MM.1S (cell line): ENCODE measurements at regions not wholly inside any gene's neighbourhood (a gene's known extent, or its start where the extent isn't known, plus 50 kb on each side); places are given as distances from the start of the nearest gene placed in this dataset.

Source experiments
- DNase-seq: peaks from one replicate; pipeline ENCODE4 v3.0.0-alpha.2; 2015
- H2AFZ ChIP-seq: fragments of 300-600 bp; sonication (generic); 2 replicates; pipeline ENCODE4 v1.6.0; 2016; ENCODE audit warnings: antibody characterized with exemption, low read length
- H3F3A ChIP-seq: fragments of 300-600 bp; sonication (generic); 2 replicates; pipeline ENCODE4 v1.6.1; 2016; ENCODE audit warnings: mild to moderate bottlenecking, antibody characterized with exemption, low read length, moderate library complexity, mixed read lengths; ENCODE audit not compliant: insufficient read depth
- H3K27ac ChIP-seq: fragments of 300-600 bp; sonication (generic); 2 replicates; pipeline ENCODE4 v1.5.1; 2016; ENCODE audit warnings: mild to moderate bottlenecking, low read length
- H3K27me3 ChIP-seq: fragments of 300-600 bp; sonication (generic); replicated peaks from 2 replicates; pipeline ENCODE4 v1.6.0; 2016; ENCODE audit warnings: low read length; ENCODE audit not compliant: insufficient read depth
- H3K36me3 ChIP-seq: fragments of 300-600 bp; sonication (generic); replicated peaks from 2 replicates; pipeline ENCODE4 v1.6.1; 2016; ENCODE audit warnings: mild to moderate bottlenecking, low read length, mixed read lengths; ENCODE audit not compliant: insufficient read depth
- H3K4me1 ChIP-seq: fragments of 300-600 bp; sonication (generic); 2 replicates; pipeline ENCODE4 v1.6.1; 2016; ENCODE audit warnings: low read length, mixed read lengths
- H3K4me2 ChIP-seq: fragments of 300-600 bp; sonication (generic); 2 replicates; pipeline ENCODE4 v1.6.0; 2016; ENCODE audit warnings: low read depth, low read length
- H3K4me3 ChIP-seq: fragments of 300-600 bp; sonication (generic); 2 replicates; pipeline ENCODE4 v1.5.1; 2016; ENCODE audit warnings: low read length, mixed read lengths
- H3K79me2 ChIP-seq: fragments of 300-600 bp; sonication (generic); 2 replicates; pipeline ENCODE4 v1.6.1; 2016; ENCODE audit warnings: mixed run types, low read length, mixed read lengths
- H3K9ac ChIP-seq: fragments of 300-600 bp; sonication (generic); 2 replicates; pipeline ENCODE4 v1.6.1; 2016; ENCODE audit warnings: low read length, mixed read lengths
- H3K9me2 ChIP-seq: fragments of 300-600 bp; sonication (generic); replicated peaks from 2 replicates; pipeline ENCODE4 v1.6.1; 2016; ENCODE audit warnings: mild to moderate bottlenecking, low read length, mixed read lengths; ENCODE audit not compliant: insufficient read depth
- H3K9me3 ChIP-seq: fragments of 300-600 bp; sonication (generic); replicated peaks from 2 replicates; pipeline ENCODE4 v1.6.1; 2016; ENCODE audit warnings: mild to moderate bottlenecking, low read length, mixed read lengths; ENCODE audit not compliant: insufficient read depth
- H4K20me1 ChIP-seq: fragments of 300-600 bp; sonication (generic); 2 replicates; pipeline ENCODE4 v1.6.1; 2016; ENCODE audit warnings: mild to moderate bottlenecking, low read length, moderate library complexity, mixed read lengths; ENCODE audit not compliant: insufficient read depth
- EZH2 ChIP-seq: fragments of 300-600 bp; sonication (generic); optimal IDR thresholded peaks from 2 replicates; pipeline ENCODE3; 2017; ENCODE audit warnings: low read depth, mild to moderate bottlenecking, antibody characterized with exemption, low read length, mixed read lengths
- EZH2phosphoT487 ChIP-seq: fragments of 300-600 bp; sonication (generic); IDR thresholded peaks from 2 replicates; pipeline ENCODE4 v1.6.1; 2018; ENCODE audit warnings: antibody characterized with exemption, low read length
- TF ChIP-seq, protein P1 (sequence below): fragments of 300-600 bp; sonication (generic); IDR thresholded peaks from 2 replicates; pipeline ENCODE4 v1.5.1; 2016; ENCODE audit warnings: antibody characterized with exemption, low read length, mixed read lengths

DNA sequence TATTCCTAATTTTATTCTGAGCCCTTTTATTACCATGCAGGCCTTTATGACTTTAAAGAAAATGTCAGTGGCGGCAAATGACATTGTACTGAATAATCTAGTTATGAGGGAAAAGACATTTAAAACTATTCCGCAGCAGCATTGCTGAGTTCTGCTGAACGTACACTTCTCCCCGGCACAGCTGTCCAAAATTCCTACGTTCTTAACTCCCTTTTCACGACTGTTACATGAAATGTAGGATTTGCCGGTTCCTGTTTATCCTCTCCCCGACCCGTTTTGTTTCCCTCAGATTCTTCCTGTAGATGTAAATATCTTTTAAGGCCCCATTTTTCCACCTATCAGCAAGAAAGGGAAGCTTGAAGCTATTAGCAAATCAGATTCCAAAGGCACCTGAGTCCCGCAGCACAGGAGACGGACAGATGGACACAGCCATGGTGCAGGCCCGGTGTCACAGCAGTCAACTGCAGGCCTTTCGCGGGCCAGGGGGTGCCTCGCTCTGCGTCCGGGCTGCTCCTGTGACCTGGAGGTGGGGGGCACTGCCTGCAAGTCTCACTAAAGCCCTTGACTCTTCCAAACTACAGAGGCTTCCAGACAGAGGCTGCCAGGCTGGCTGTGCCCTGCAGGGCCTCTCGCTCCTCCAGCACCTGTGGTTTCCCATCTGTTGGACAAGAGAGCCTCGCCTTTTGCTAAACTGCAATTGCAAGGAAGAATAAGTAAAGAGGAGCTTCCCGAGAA is 485.0 kb upstream of the MGMT start:
- Histone ChIP-seq H3K27me3 (no peaks in the 10 kb centered on the region), H3K36me3 (no peaks in the 10 kb centered on the region), H3K9me2 (no peaks in the 10 kb centered on the region), H3K4me3 (no peak overlapping the region), H3K79me2 (no peaks in the 10 kb centered on the region), H2AFZ (no peak overlapping the region), H4K20me1 (no peaks in the 10 kb centered on the region), H3K9ac (no peak overlapping the region), H3F3A (no peaks in the 10 kb centered on the region), H3K27ac (no peak overlapping the region), H3K4me1 (no peaks in the 10 kb centered on the region), H3K4me2 (no peak overlapping the region), H3K9me3 (no peaks in the 10 kb centered on the region; the same call in 1 of the 2 replicates)
- TF ChIP-seq EZH2 (no peak), EZH2phosphoT487 (no peak)
- TF ChIP-seq, protein P1, sequence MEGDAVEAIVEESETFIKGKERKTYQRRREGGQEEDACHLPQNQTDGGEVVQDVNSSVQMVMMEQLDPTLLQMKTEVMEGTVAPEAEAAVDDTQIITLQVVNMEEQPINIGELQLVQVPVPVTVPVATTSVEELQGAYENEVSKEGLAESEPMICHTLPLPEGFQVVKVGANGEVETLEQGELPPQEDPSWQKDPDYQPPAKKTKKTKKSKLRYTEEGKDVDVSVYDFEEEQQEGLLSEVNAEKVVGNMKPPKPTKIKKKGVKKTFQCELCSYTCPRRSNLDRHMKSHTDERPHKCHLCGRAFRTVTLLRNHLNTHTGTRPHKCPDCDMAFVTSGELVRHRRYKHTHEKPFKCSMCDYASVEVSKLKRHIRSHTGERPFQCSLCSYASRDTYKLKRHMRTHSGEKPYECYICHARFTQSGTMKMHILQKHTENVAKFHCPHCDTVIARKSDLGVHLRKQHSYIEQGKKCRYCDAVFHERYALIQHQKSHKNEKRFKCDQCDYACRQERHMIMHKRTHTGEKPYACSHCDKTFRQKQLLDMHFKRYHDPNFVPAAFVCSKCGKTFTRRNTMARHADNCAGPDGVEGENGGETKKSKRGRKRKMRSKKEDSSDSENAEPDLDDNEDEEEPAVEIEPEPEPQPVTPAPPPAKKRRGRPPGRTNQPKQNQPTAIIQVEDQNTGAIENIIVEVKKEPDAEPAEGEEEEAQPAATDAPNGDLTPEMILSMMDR: no peak
- DNase-seq: no peak

DNA sequence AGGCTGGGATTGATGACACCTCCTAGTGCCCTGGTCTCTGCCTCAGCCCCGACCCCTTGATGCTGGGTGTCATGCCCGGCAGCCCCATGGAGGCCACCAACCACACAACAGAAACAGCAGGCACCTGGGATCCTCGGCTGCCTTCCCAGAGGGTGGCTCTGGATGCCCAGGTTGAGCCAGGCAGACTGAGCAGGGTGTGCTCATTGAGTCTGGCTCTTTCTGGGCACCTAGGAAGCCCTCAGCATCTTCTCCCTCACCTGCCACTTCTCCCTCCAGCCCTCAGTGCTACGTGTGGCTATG is 484.5 kb upstream of the MGMT start:
- DNase-seq: no peak
- Histone ChIP-seq H3K27ac (no peak overlapping the region), H3K36me3 (no peaks in the 10 kb centered on the region), H2AFZ (no peak overlapping the region), H3K27me3 (no peaks in the 10 kb centered on the region), H3K9me2 (no peaks in the 10 kb centered on the region), H3K79me2 (no peaks in the 10 kb centered on the region), H4K20me1 (no peaks in the 10 kb centered on the region), H3K4me2 (no peak overlapping the region), H3K4me3 (no peak overlapping the region), H3K4me1 (no peaks in the 10 kb centered on the region), H3F3A (no peaks in the 10 kb centered on the region), H3K9me3 (no peaks in the 10 kb centered on the region; the same call in 1 of the 2 replicates), H3K9ac (no peak overlapping the region)
- no peak for TF ChIP-seq EZH2
- no peak for TF ChIP-seq EZH2phosphoT487
- TF ChIP-seq, protein P1: no peak

DNA sequence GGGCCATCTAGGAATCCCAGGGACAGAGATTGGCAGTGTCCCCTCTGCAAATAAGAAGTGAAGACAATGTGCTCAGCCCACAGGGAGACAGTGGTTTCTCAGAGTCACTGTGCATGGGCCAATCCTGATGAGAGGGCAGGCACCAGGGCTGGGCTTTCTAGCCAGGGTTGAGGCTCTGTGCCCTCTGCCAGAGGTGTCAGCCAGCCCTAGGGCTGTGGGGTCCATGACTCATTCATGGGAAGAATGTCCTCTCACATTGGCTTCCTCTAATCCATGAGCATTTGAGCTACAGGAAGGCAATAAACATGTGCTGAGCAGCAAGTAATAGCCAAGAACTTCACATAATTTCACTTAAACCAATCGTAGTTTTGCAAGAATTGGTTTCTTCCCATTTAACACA is 482.0 kb upstream of the MGMT start:
- no peaks in the 10 kb centered on the region for H3K36me3 ChIP-seq
- no peaks in the 10 kb centered on the region for H4K20me1 ChIP-seq
- H3K4me3 ChIP-seq: no peak overlapping the region
- H3F3A ChIP-seq: no peaks in the 10 kb centered on the region
- no peaks in the 10 kb centered on the region for H3K4me1 ChIP-seq
- no peak overlapping the region for H3K27ac ChIP-seq
- no peak overlapping the region for H2AFZ ChIP-seq
- no peak overlapping the region for H3K4me2 ChIP-seq
- TF ChIP-seq EZH2: no peak
- no peaks in the 10 kb centered on the region for H3K27me3 ChIP-seq
- DNase-seq: no peak
- no peaks in the 10 kb centered on the region; the same call in 1 of the 2 replicates for H3K9me3 ChIP-seq
- H3K9ac ChIP-seq: no peak overlapping the region
- no peaks in the 10 kb centered on the region for H3K9me2 ChIP-seq
- H3K79me2 ChIP-seq: no peaks in the 10 kb centered on the region

DNA sequence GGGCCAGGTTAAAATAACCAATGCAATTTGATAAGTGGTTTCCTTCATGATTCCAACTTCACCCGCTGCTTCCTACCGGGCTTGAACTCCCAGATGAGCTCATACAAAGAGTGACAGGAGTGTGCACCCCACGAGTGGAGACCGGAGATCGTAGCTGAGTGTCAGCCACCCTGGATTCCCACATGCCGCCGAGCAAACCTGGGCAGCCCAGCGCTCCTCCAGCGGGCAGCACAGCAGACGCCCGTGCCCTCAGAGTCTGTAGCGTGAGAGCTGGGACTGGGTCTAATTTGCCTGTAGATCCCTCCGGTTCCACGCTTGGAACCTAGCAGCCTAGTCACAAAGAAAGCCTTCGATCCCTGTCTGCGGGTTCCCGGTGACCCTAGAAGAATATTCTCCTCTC is 476.1 kb upstream of the MGMT start:
- no peaks in the 10 kb centered on the region for H3K27me3 ChIP-seq
- H3F3A ChIP-seq: no peaks in the 10 kb centered on the region
- no peaks in the 10 kb centered on the region for H3K9me2 ChIP-seq
- H4K20me1 ChIP-seq: no peaks in the 10 kb centered on the region
- no peak overlapping the region for H3K4me2 ChIP-seq
- H3K79me2 ChIP-seq: no peaks in the 10 kb centered on the region
- no peak overlapping the region for H3K27ac ChIP-seq
- H3K4me3 ChIP-seq: no peak overlapping the region
- DNase-seq: no peak
- no peaks in the 10 kb centered on the region for H3K36me3 ChIP-seq
- no peaks in the 10 kb centered on the region for H3K9me3 ChIP-seq
- TF ChIP-seq EZH2: no peak
- TF ChIP-seq EZH2phosphoT487: no peak
- TF ChIP-seq, protein P1: no peak
- no peak overlapping the region for H3K9ac ChIP-seq
- H2AFZ ChIP-seq: no peak overlapping the region
- H3K4me1 ChIP-seq: no peaks in the 10 kb centered on the region
